BE2C (cell line): ENCODE measurements at regions not wholly inside any gene's neighbourhood (a gene's known extent, or its start where the extent isn't known, plus 50 kb on each side); places are given as distances from the start of the nearest gene placed in this dataset.

ENCODE experiments used
- DNase-seq: peaks from one replicate; pipeline ENCODE4 v3.0.0-alpha.2; 2020
- H3K27me3 ChIP-seq: fragments of 250-450 bp; sonication (Bioruptor Pico); 2 replicates; pipeline ENCODE4 v1.5.1; 2020; ENCODE audit warnings: mild to moderate bottlenecking
- H3K36me3 ChIP-seq: fragments of 250-450 bp; sonication (Bioruptor Pico); 2 replicates; pipeline ENCODE4 v1.5.1; 2020; ENCODE audit warnings: mild to moderate bottlenecking
- H3K4me1 ChIP-seq: fragments of 250-450 bp; sonication (Bioruptor Pico); 2 replicates; pipeline ENCODE4 v1.5.1; 2020
- H3K4me3 ChIP-seq: 2 replicates; pipeline ENCODE4 v1.5.1; 2011; ENCODE audit warnings: low read depth, low read length
- H3K9me3 ChIP-seq: fragments of 250-450 bp; sonication (Bioruptor Pico); 2 replicates; pipeline ENCODE4 v1.5.1; 2020
- CTCF ChIP-seq: IDR thresholded peaks from 2 replicates; pipeline ENCODE4 v1.5.1; 2012; ENCODE audit warnings: mild to moderate bottlenecking, low read depth, low read length

GRCh38 chr21:17903929-17904639 lies 84.9 kb upstream of the C21orf91 start:
- DNase-seq: no peak
- TF ChIP-seq CTCF: no peak
- H3K36me3 ChIP-seq: no peaks in the 10 kb centered on the region
- peaks cover 2% of the 10 kb centered on the region; the same call in 1 of the 2 replicates for H3K4me1 ChIP-seq
- no peak overlapping the region for H3K4me3 ChIP-seq
- no peaks in the 10 kb centered on the region for H3K9me3 ChIP-seq
- H3K27me3 ChIP-seq: no peaks in the 10 kb centered on the region

- no peak overlapping the region for H3K4me3 ChIP-seq
- H3K4me1 ChIP-seq: peaks cover 2% of the 10 kb centered on the region; the same call in 1 of the 2 replicates
- no peaks in the 10 kb centered on the region for H3K9me3 ChIP-seq
- no peak for DNase-seq
- TF ChIP-seq CTCF: no peak
- H3K27me3 ChIP-seq: no peaks in the 10 kb centered on the region
- no peaks in the 10 kb centered on the region for H3K36me3 ChIP-seq
These were observed 84.1 kb upstream of the C21orf91 start for GRCh38 chr21:17903029-17903806.

DNA sequence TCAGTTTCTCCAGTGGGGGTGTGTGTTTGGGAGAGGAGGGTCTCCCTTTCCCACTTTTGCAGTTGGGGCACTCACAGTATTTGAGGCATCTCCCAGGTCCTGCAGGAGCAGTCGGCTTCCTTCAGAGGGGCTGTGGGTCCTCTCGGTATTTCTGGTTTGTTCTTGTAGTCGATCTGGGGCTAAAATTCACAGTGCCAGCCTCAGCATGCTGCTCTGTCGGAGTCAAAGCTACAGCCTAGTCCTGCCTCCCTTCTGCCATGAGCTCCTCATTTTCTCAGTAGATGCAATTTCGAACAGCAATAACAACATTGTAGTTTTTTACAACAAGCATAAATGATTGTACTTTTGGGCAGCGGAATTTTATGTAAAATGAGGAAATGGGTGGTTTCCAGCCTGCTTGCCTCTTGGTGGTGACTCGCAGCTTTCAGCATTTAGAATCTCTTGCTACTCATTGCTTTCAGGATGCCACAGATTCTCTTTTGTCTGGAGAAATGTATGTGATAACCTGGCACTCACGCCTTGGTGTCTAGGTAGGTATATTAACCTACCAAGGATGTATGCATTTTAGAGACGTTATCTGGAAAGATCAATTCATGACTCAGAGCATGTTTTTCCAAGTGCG lies 82.4 kb upstream of the C21orf91 start:
- no peak overlapping the region for H3K4me3 ChIP-seq

GRCh38 chr21:17900990-17901385 lies 81.8 kb upstream of the C21orf91 start:
- Histone ChIP-seq H3K27me3 (no peaks in the 10 kb centered on the region), H3K9me3 (no peaks in the 10 kb centered on the region), H3K4me1 (peaks cover 2% of the 10 kb centered on the region; the same call in 1 of the 2 replicates), H3K4me3 (no peak overlapping the region), H3K36me3 (no peaks in the 10 kb centered on the region)
- no peak for TF ChIP-seq CTCF
- no peak for DNase-seq

More for the DNA sequence above, 82.4 kb upstream of the C21orf91 start:
- Histone ChIP-seq H3K27me3 (no peaks in the 10 kb centered on the region), H3K9me3 (no peaks in the 10 kb centered on the region), H3K36me3 (no peaks in the 10 kb centered on the region), H3K4me1 (peaks cover 2% of the 10 kb centered on the region; the same call in 1 of the 2 replicates)
- no peak for DNase-seq
- no peak for TF ChIP-seq CTCF

DNA sequence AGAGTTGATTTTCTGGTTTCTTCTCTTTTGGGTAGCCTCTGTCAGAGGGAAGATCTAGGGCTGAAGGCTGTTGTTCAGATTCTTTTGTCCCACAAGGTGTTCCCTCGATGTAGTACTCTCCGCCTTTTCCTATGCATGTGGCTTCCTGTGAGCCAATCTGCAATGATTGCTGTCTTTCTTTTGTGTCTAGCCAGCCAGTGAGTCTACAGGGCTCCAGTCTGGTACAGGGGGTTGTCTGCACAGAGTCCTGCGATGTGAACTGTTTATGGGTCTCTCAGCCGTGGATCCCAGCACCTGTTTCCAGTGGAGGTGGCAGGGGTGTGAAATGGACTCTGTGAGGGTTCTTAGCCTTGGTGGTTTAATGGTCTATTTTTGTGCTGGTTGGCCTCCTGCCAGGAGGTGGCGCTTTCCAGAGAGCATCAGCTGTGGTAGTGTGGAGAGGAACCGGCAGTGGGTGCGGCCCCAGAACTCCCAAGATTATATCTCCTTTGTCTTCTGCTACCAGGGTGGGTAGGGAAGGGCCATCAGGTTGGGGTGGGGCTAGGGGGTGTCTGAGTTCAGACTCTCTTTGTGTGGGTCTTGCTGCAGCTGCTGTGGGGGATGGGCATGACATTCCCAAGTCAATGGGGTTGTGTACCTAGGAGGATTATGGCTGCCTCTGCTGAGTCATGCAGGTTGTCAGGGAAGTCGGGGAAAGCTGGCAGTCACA lies 81.3 kb upstream of the C21orf91 start:
- peak; percentile 31 for DNase-seq
- no peaks in the 10 kb centered on the region for H3K9me3 ChIP-seq
- H3K36me3 ChIP-seq: no peaks in the 10 kb centered on the region
- H3K27me3 ChIP-seq: no peaks in the 10 kb centered on the region
- TF ChIP-seq CTCF: peak; percentile 17; the same call in 1 of the 2 replicates
- H3K4me1 ChIP-seq: peaks cover 2% of the 10 kb centered on the region; the same call in 1 of the 2 replicates
- no peak overlapping the region for H3K4me3 ChIP-seq
